ENCODE measurements at regions not wholly inside any gene's neighbourhood (a gene's known extent, or its start where the extent isn't known, plus 50 kb on each side); places are given as distances from the start of the nearest gene placed in this dataset.

DNA sequence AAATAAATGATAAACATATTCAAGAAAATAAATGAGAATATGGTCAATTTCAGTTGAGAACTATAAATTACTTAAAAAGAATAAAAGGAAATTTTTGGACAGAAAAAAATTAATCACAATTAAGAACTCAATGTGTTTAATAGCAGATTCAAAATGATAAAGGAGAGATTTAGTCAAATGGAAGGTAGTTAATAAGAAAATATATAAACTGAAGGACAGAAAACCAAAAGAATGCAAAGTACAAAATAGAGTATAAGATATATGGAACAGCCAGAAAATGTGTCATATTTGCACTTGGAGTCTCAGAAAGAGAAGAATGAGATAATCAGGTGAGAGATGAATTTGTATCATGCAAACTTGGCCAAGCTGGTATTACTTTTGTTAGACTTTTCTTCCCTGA, 201.8 kb upstream of the ARID1B start:
- TF ChIP-seq, protein P1, sequence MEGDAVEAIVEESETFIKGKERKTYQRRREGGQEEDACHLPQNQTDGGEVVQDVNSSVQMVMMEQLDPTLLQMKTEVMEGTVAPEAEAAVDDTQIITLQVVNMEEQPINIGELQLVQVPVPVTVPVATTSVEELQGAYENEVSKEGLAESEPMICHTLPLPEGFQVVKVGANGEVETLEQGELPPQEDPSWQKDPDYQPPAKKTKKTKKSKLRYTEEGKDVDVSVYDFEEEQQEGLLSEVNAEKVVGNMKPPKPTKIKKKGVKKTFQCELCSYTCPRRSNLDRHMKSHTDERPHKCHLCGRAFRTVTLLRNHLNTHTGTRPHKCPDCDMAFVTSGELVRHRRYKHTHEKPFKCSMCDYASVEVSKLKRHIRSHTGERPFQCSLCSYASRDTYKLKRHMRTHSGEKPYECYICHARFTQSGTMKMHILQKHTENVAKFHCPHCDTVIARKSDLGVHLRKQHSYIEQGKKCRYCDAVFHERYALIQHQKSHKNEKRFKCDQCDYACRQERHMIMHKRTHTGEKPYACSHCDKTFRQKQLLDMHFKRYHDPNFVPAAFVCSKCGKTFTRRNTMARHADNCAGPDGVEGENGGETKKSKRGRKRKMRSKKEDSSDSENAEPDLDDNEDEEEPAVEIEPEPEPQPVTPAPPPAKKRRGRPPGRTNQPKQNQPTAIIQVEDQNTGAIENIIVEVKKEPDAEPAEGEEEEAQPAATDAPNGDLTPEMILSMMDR (IDR thresholded peaks at IDR 0.05), result no peak
- TF ChIP-seq POLR2A (IDR thresholded peaks at IDR 0.05; ENCODE audit: low read depth), result no peak
- TF ChIP-seq POLR2AphosphoS5 (IDR thresholded peaks at IDR 0.05), result no peak

Data from esophagus muscularis mucosa (tissue), 3 donors.